CD4-positive, alpha-beta T cell treated with Interleukin-12 subunit alpha and Interleukin-12 subunit beta, for 1 hour (primary cell): ENCODE measurements at regions not wholly inside any gene's neighbourhood (a gene's known extent, or its start where the extent isn't known, plus 50 kb on each side); places are given as distances from the start of the nearest gene placed in this dataset.

Source experiments
- DNase-seq: peaks from one replicate; pipeline ENCODE4 v3.0.0-alpha.2; 2020

GRCh38 chr13:111394211-111394922, 73.9 kb downstream of the TEX29 start:
- no peak for DNase-seq

- DNase-seq = no peak
Measured at GRCh38 chr13:111395511-111396393, 75.3 kb downstream of the TEX29 start.

GRCh38 chr13:111396457-111396856, 76.0 kb downstream of the TEX29 start:
- DNase-seq = no peak

GRCh38 chr13:111397202-111397880, 76.9 kb downstream of the TEX29 start:
- DNase-seq = no peak

- DNase-seq = no peak
Measured at GRCh38 chr13:111398196-111398595, 77.8 kb downstream of the TEX29 start.

- DNase-seq = no peak
Measured at GRCh38 chr13:111398715-111399299, 78.4 kb downstream of the TEX29 start.

- no peak for DNase-seq
Measured at GRCh38 chr13:111399334-111399733, 78.9 kb downstream of the TEX29 start.

- no peak for DNase-seq
Measured at GRCh38 chr13:111399776-111400538, 79.5 kb downstream of the TEX29 start.

- DNase-seq = no peak
Measured at GRCh38 chr13:111401151-111401550, 80.7 kb downstream of the TEX29 start.

GRCh38 chr13:111401755-111402154, 81.3 kb downstream of the TEX29 start:
- no peak for DNase-seq

- no peak for DNase-seq
Measured at GRCh38 chr13:111402441-111402840, 82.0 kb downstream of the TEX29 start.

GRCh38 chr13:111403266-111403665, 82.8 kb downstream of the TEX29 start:
- no peak for DNase-seq

GRCh38 chr13:111404746-111405145, 84.3 kb downstream of the TEX29 start:
- DNase-seq = no peak

GRCh38 chr13:111406636-111407035, 86.2 kb downstream of the TEX29 start:
- DNase-seq = no peak

- no peak for DNase-seq
Measured at GRCh38 chr13:111407381-111408131, 87.1 kb downstream of the TEX29 start.

- no peak for DNase-seq
Measured at GRCh38 chr13:111409413-111409812, 89.0 kb downstream of the TEX29 start.

- no peak for DNase-seq
Measured at GRCh38 chr13:111410232-111411021, 90.0 kb downstream of the TEX29 start.

- DNase-seq = no peak
Measured at GRCh38 chr13:111411151-111411858, 90.9 kb downstream of the TEX29 start.

- no peak for DNase-seq
Measured at GRCh38 chr13:111411919-111412650, 91.6 kb downstream of the TEX29 start.
